NCI-H2029 (cell line): ENCODE measurements at regions not wholly inside any gene's neighbourhood (a gene's known extent, or its start where the extent isn't known, plus 50 kb on each side); places are given as distances from the start of the nearest gene placed in this dataset.
"Not testable (repeated sequence)": the region's sequence is repeated elsewhere in the genome, so short reads cannot be mapped to it uniquely, and the experiment has no call there.

Source experiments
- DNase-seq: peaks from one replicate; lab custom pipeline; 2025; lab: John Stamatoyannopoulos, UW

GRCh38 chr1:214143006-214143992 lies 137.7 kb upstream of the SMYD2 start:
- no peak for DNase-seq

GRCh38 chr1:214144521-214144920 lies 136.4 kb upstream of the SMYD2 start:
- DNase-seq: not testable (repeated sequence)

- DNase-seq: no peak
Observed at GRCh38 chr1:214146523-214146922, 134.4 kb upstream of the SMYD2 start.

- no peak for DNase-seq
Observed at GRCh38 chr1:214154596-214155292, 126.2 kb upstream of the SMYD2 start.

GRCh38 chr1:214155987-214156625 lies 124.9 kb upstream of the SMYD2 start:
- DNase-seq: no peak

GRCh38 chr1:214164173-214164572 lies 116.8 kb upstream of the SMYD2 start:
- no peak for DNase-seq

- no peak for DNase-seq
Observed at GRCh38 chr1:214165850-214166374, 115.0 kb upstream of the SMYD2 start.

- no peak for DNase-seq
Observed at GRCh38 chr1:214174508-214175199, 106.3 kb upstream of the SMYD2 start.

GRCh38 chr1:214178102-214178501 lies 102.9 kb upstream of the SMYD2 start:
- DNase-seq: no peak

GRCh38 chr1:214184992-214185391 lies 96.0 kb upstream of the SMYD2 start:
- no peak for DNase-seq

- DNase-seq: no peak
Observed at GRCh38 chr1:214186103-214186824, 94.7 kb upstream of the SMYD2 start.

GRCh38 chr1:214187121-214187900 lies 93.6 kb upstream of the SMYD2 start:
- no peak for DNase-seq

- no peak for DNase-seq
Observed at GRCh38 chr1:214187933-214188332, 93.0 kb upstream of the SMYD2 start.

- no peak for DNase-seq
Observed at GRCh38 chr1:214188835-214189234, 92.1 kb upstream of the SMYD2 start.

GRCh38 chr1:214192825-214193643 lies 87.9 kb upstream of the SMYD2 start:
- DNase-seq: no peak

- DNase-seq: no peak
Observed at GRCh38 chr1:214193691-214194090, 87.3 kb upstream of the SMYD2 start.

GRCh38 chr1:214198571-214198970 lies 82.4 kb upstream of the SMYD2 start:
- DNase-seq: no peak

GRCh38 chr1:214199585-214199984 lies 81.4 kb upstream of the SMYD2 start:
- no peak for DNase-seq

- DNase-seq: no peak
Observed at GRCh38 chr1:214202992-214203391, 78.0 kb upstream of the SMYD2 start.
